Smooth muscle cell (in vitro differentiated cells): ENCODE measurements at regions not wholly inside any gene's neighbourhood (a gene's known extent, or its start where the extent isn't known, plus 50 kb on each side); places are given as distances from the start of the nearest gene placed in this dataset.
"Not testable (repeated sequence)": the region's sequence is repeated elsewhere in the genome, so short reads cannot be mapped to it uniquely, and the experiment has no call there.

ENCODE experiments used
- DNase-seq: peaks from one replicate; lab custom pipeline; 2025; ENCODE audit not compliant: unreplicated experiment; lab: John Stamatoyannopoulos, UW
- H2AFZ ChIP-seq: fragments of 200-600 bp; sonication (generic); 2 replicates; pipeline ENCODE4 v1.6.0; 2016; ENCODE audit warnings: antibody characterized with exemption, low read depth, mild to moderate bottlenecking
- H3F3A ChIP-seq: fragments of 200-600 bp; sonication (generic); 2 replicates; pipeline ENCODE4 v1.6.0; 2017; ENCODE audit warnings: antibody characterized with exemption, low read depth
- H3K27ac ChIP-seq: fragments of 200-600 bp; sonication (generic); 2 replicates; pipeline ENCODE4 v1.5.1; 2016; ENCODE audit warnings: low read depth, mild to moderate bottlenecking
- H3K27me3 ChIP-seq: fragments of 200-600 bp; sonication (generic); 2 replicates; pipeline ENCODE4 v1.6.1; 2016; ENCODE audit warnings: low read depth, mild to moderate bottlenecking
- H3K36me3 ChIP-seq: fragments of 200-600 bp; sonication (generic); 2 replicates; pipeline ENCODE4 v1.5.1; 2016; ENCODE audit warnings: low read depth
- H3K4me1 ChIP-seq: fragments of 200-600 bp; sonication (generic); 2 replicates; pipeline ENCODE4 v1.5.1; 2016; ENCODE audit warnings: low read depth
- H3K4me2 ChIP-seq: fragments of 200-600 bp; sonication (generic); 2 replicates; pipeline ENCODE4 v1.6.0; 2016; ENCODE audit warnings: mild to moderate bottlenecking
- H3K4me3 ChIP-seq: fragments of 200-600 bp; sonication (generic); 2 replicates; pipeline ENCODE4 v1.5.1; 2016; ENCODE audit warnings: mild to moderate bottlenecking
- H3K79me2 ChIP-seq: fragments of 200-600 bp; sonication (generic); 2 replicates; pipeline ENCODE4 v1.6.0; 2016; ENCODE audit warnings: low read depth, mild to moderate bottlenecking
- H3K9ac ChIP-seq: fragments of 200-600 bp; sonication (generic); 2 replicates; pipeline ENCODE4 v1.6.0; 2016; ENCODE audit warnings: low read depth
- H3K9me3 ChIP-seq: fragments of 200-600 bp; sonication (generic); replicated peaks from 2 replicates; pipeline ENCODE4 v1.5.1; 2016; ENCODE audit warnings: low read depth
- H4K20me1 ChIP-seq: fragments of 200-600 bp; sonication (generic); 2 replicates; pipeline ENCODE4 v1.6.0; 2016; ENCODE audit warnings: low read depth
- CTCF ChIP-seq: fragments of 200-600 bp; sonication (generic); IDR thresholded peaks from 2 replicates; pipeline ENCODE4 v1.5.1; 2017; ENCODE audit warnings: borderline replicate concordance, mild to moderate bottlenecking, antibody characterized with exemption; ENCODE audit not compliant: insufficient read depth, poor library complexity, severe bottlenecking
- WGBS: methylation state at CpG from one replicate; pipeline ENCODE4 v1.1.7; 2016; ENCODE audit warnings: low lambda C conversion rate; 5-methylcytosine and 5-hydroxymethylcytosine counted together

- no peaks in the 10 kb centered on the region for H3K9me3 ChIP-seq
- no peak overlapping the region for H3K4me3 ChIP-seq
- no peak overlapping the region for H2AFZ ChIP-seq
- H3K9ac ChIP-seq: no peak overlapping the region
- no peak for TF ChIP-seq CTCF
- DNase-seq: no peak
- H3K4me1 ChIP-seq: no peaks in the 10 kb centered on the region
- 88% methylated on average over 1 of the region's 1 CpG for WGBS
- H3K27ac ChIP-seq: no peak overlapping the region
- no peaks in the 10 kb centered on the region for H3K79me2 ChIP-seq
- H4K20me1 ChIP-seq: no peaks in the 10 kb centered on the region
- H3K4me2 ChIP-seq: no peak overlapping the region
- peaks cover under 1% of the 10 kb centered on the region for H3F3A ChIP-seq
- H3K27me3 ChIP-seq: no peaks in the 10 kb centered on the region
- no peaks in the 10 kb centered on the region for H3K36me3 ChIP-seq
Observed at GRCh38 chr13:50249144-50249521, 233.9 kb downstream of the KCNRG start.

GRCh38 chr13:50250401-50250800 lies 235.2 kb downstream of the KCNRG start:
- no peak overlapping the region for H3K9ac ChIP-seq
- H3K9me3 ChIP-seq: no peaks in the 10 kb centered on the region
- no peak for DNase-seq
- H3K4me2 ChIP-seq: no peak overlapping the region
- H3F3A ChIP-seq: no peaks in the 10 kb centered on the region
- 83% methylated on average over 7 of the region's 7 CpGs for WGBS
- TF ChIP-seq CTCF: no peak
- no peaks in the 10 kb centered on the region for H3K79me2 ChIP-seq
- no peaks in the 10 kb centered on the region for H4K20me1 ChIP-seq
- no peak overlapping the region for H2AFZ ChIP-seq
- no peak overlapping the region for H3K4me3 ChIP-seq
- no peaks in the 10 kb centered on the region for H3K27me3 ChIP-seq
- H3K27ac ChIP-seq: no peak overlapping the region
- H3K4me1 ChIP-seq: no peaks in the 10 kb centered on the region
- H3K36me3 ChIP-seq: no peaks in the 10 kb centered on the region

- DNase-seq: no peak
- H3K4me3 ChIP-seq: no peak overlapping the region
- no peaks in the 10 kb centered on the region for H3K4me1 ChIP-seq
- no peaks in the 10 kb centered on the region for H3K9me3 ChIP-seq
- no peaks in the 10 kb centered on the region for H3K27me3 ChIP-seq
- H4K20me1 ChIP-seq: no peaks in the 10 kb centered on the region
- no peak overlapping the region for H3K4me2 ChIP-seq
- H3K36me3 ChIP-seq: no peaks in the 10 kb centered on the region
- H3F3A ChIP-seq: no peaks in the 10 kb centered on the region
- no peaks in the 10 kb centered on the region for H3K79me2 ChIP-seq
- H3K9ac ChIP-seq: no peak overlapping the region
- H2AFZ ChIP-seq: no peak overlapping the region
- no peak for TF ChIP-seq CTCF
- 96% methylated on average over 1 of the region's 1 CpG for WGBS
- H3K27ac ChIP-seq: no peak overlapping the region
Observed at GRCh38 chr13:50255639-50256038, 240.4 kb downstream of the KCNRG start.

GRCh38 chr13:50256536-50257321 lies 241.5 kb downstream of the KCNRG start:
- H3K79me2 ChIP-seq, H4K20me1 ChIP-seq, H3F3A ChIP-seq, H3K27ac ChIP-seq, H3K4me1 ChIP-seq, H3K4me2 ChIP-seq, H3K9ac ChIP-seq, H3K27me3 ChIP-seq, H3K9me3 ChIP-seq, H3K36me3 ChIP-seq, DNase-seq, H2AFZ ChIP-seq, H3K4me3 ChIP-seq: not testable (repeated sequence)
- 82% methylated on average over 6 of the region's 6 CpGs for WGBS
